Lower lobe of right lung (tissue), 2 donors: ENCODE measurements at regions not wholly inside any gene's neighbourhood (a gene's known extent, or its start where the extent isn't known, plus 50 kb on each side); places are given as distances from the start of the nearest gene placed in this dataset.

Source experiments
- ATAC-seq, 2 donors: fragments of 200-7000 bp; cut with Tn5 transposase; one replicate each; pipeline ENCODE4 v1.9.1; 2020 to 2022; ENCODE audit warnings: mild to moderate bottlenecking in 2 of 2, moderate library complexity in 2 of 2
- DNase-seq: peaks from one replicate; pipeline ENCODE4 v3.0.0-alpha.2; 2020
- H3K27ac ChIP-seq: fragments of 200-600 bp; one replicate; pipeline ENCODE4 v1.8.0; 2022
- H3K27me3 ChIP-seq: fragments of 200-600 bp; one replicate; pipeline ENCODE4 v1.8.0; 2022; ENCODE audit warnings: low read depth
- H3K36me3 ChIP-seq: fragments of 200-600 bp; one replicate; pipeline ENCODE4 v1.8.0; 2022; ENCODE audit warnings: mild to moderate bottlenecking
- H3K4me1 ChIP-seq: fragments of 200-600 bp; one replicate; pipeline ENCODE4 v1.8.0; 2022
- H3K4me3 ChIP-seq: fragments of 200-600 bp; one replicate; pipeline ENCODE4 v1.8.0; 2022; ENCODE audit warnings: mild to moderate bottlenecking
- H3K9me3 ChIP-seq: fragments of 200-600 bp; one replicate; pipeline ENCODE4 v1.8.0; 2022
- CTCF ChIP-seq: fragments of 200-600 bp; IDR thresholded peaks from one replicate; pipeline ENCODE4 v1.8.0; 2022; ENCODE audit warnings: antibody characterized with exemption, mild to moderate bottlenecking
- intact Hi-C: fragments of 100-400 bp; cut with DNase I; formaldehyde crosslinking; loops from one replicate; pipeline ENCODE4 v1.11.0; 2022
- donor health status: DM: no; HTN: yes; CAD: no; lungs with severe emphysema.

GRCh38 chr4:110849461-110849860 lies 226.6 kb upstream of the PITX2 start:
- DNase-seq = no peak
- H3K36me3 ChIP-seq = no peaks in the 10 kb centered on the region
- ATAC-seq = no peak
- H3K27ac ChIP-seq = no peak overlapping the region
- H3K4me1 ChIP-seq = no peaks in the 10 kb centered on the region
- H3K9me3 ChIP-seq = no peaks in the 10 kb centered on the region
- TF ChIP-seq CTCF = no peak
- H3K4me3 ChIP-seq = no peak overlapping the region
- no peaks in the 10 kb centered on the region for H3K27me3 ChIP-seq
- intact Hi-C loops = no loop called here

GRCh38 chr4:110850461-110851442 lies 227.9 kb upstream of the PITX2 start:
- H3K27ac ChIP-seq = no peak overlapping the region
- no peaks in the 10 kb centered on the region for H3K36me3 ChIP-seq
- DNase-seq (no peak), ATAC-seq (no peak)
- TF ChIP-seq CTCF = no peak
- H3K4me3 ChIP-seq = no peak overlapping the region
- no peaks in the 10 kb centered on the region for H3K4me1 ChIP-seq
- no peaks in the 10 kb centered on the region for H3K9me3 ChIP-seq
- intact Hi-C loops = no loop called here
- no peaks in the 10 kb centered on the region for H3K27me3 ChIP-seq

- H3K27ac ChIP-seq = no peak overlapping the region
- no peaks in the 10 kb centered on the region for H3K36me3 ChIP-seq
- intact Hi-C loops = no loop called here
- H3K9me3 ChIP-seq = no peaks in the 10 kb centered on the region
- ATAC-seq (no peak), DNase-seq (no peak)
- no peaks in the 10 kb centered on the region for H3K27me3 ChIP-seq
- H3K4me3 ChIP-seq = no peak overlapping the region
- H3K4me1 ChIP-seq = no peaks in the 10 kb centered on the region
- no peak for TF ChIP-seq CTCF
Measured at GRCh38 chr4:110851989-110852388, 229.1 kb upstream of the PITX2 start.

DNA sequence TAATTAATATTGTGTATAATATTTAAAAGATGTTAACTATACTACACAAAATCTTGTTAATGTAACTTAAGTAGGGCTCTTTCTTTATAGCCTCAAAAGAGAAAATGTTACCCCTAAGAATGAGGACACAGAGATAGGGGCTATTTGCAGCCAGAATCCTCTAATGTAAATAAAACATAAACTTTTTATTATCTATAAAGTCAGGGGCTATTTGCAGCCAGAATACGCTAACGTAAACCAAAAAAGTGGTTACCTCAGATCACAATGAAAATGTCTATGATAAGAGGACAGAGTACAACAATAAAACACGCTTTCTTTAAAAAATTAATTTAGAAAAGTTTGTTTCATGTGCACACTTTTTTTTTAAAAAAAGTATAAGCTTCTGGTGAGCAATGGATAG lies 229.9 kb upstream of the PITX2 start:
- Histone ChIP-seq H3K9me3 (no peaks in the 10 kb centered on the region), H3K4me3 (no peak overlapping the region), H3K36me3 (no peaks in the 10 kb centered on the region), H3K27me3 (no peaks in the 10 kb centered on the region), H3K27ac (no peak overlapping the region), H3K4me1 (no peaks in the 10 kb centered on the region)
- ATAC-seq = no peak
- no peak for DNase-seq
- intact Hi-C loops = no loop called here
- no peak for TF ChIP-seq CTCF

GRCh38 chr4:110853242-110853641 lies 230.4 kb upstream of the PITX2 start:
- H3K27ac ChIP-seq = no peak overlapping the region
- no peaks in the 10 kb centered on the region for H3K27me3 ChIP-seq
- no peak overlapping the region for H3K4me3 ChIP-seq
- H3K4me1 ChIP-seq = no peaks in the 10 kb centered on the region
- H3K36me3 ChIP-seq = no peaks in the 10 kb centered on the region
- TF ChIP-seq CTCF = no peak
- DNase-seq (no peak), ATAC-seq (no peak)
- no peaks in the 10 kb centered on the region for H3K9me3 ChIP-seq
- intact Hi-C loops = no loop called here
